ENCODE measurements at regions not wholly inside any gene's neighbourhood (a gene's known extent, or its start where the extent isn't known, plus 50 kb on each side); places are given as distances from the start of the nearest gene placed in this dataset.

- no peak for TF ChIP-seq CTCF (IDR thresholded peaks at IDR 0.05)
- no peak for TF ChIP-seq POLR2AphosphoS5 (IDR thresholded peaks at IDR 0.05)
- no peak for TF ChIP-seq POLR2A (IDR thresholded peaks at IDR 0.05)
Measured at GRCh38 chr2:188884046-188884445, 90.1 kb upstream of the COL3A1 start.

Measured in prostate gland (tissue), 2 donors.